ENCODE measurements at regions not wholly inside any gene's neighbourhood (a gene's known extent, or its start where the extent isn't known, plus 50 kb on each side); places are given as distances from the start of the nearest gene placed in this dataset.

DNA sequence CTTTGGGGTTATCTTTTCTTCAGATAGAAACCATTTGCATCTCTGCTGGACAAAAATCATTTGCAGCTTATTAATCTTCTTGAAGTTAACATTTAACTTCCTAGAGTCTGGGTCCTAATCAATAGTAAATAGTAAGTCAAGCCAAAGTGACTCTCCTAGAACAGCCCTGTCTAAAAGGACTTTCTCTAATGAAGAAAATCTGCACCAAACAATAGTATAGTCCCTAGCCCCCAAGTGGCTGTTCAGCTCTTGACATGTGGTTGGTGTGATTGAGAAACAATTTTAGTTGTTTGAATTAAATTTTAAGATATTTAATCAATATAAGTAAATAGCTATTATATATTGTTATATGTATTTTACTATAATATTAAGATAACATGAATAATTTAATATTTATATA, 64.6 kb upstream of the SHB start:
- TF ChIP-seq, protein P1, sequence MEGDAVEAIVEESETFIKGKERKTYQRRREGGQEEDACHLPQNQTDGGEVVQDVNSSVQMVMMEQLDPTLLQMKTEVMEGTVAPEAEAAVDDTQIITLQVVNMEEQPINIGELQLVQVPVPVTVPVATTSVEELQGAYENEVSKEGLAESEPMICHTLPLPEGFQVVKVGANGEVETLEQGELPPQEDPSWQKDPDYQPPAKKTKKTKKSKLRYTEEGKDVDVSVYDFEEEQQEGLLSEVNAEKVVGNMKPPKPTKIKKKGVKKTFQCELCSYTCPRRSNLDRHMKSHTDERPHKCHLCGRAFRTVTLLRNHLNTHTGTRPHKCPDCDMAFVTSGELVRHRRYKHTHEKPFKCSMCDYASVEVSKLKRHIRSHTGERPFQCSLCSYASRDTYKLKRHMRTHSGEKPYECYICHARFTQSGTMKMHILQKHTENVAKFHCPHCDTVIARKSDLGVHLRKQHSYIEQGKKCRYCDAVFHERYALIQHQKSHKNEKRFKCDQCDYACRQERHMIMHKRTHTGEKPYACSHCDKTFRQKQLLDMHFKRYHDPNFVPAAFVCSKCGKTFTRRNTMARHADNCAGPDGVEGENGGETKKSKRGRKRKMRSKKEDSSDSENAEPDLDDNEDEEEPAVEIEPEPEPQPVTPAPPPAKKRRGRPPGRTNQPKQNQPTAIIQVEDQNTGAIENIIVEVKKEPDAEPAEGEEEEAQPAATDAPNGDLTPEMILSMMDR (IDR thresholded peaks at IDR 0.05): no peak
- TF ChIP-seq POLR2AphosphoS5 (IDR thresholded peaks at IDR 0.05) (no peak), POLR2A (IDR thresholded peaks at IDR 0.05; ENCODE audit: low read depth) (no peak)
